Aorta (tissue), 5 donors: ENCODE measurements at regions not wholly inside any gene's neighbourhood (a gene's known extent, or its start where the extent isn't known, plus 50 kb on each side); places are given as distances from the start of the nearest gene placed in this dataset.

ENCODE experiments used
- ATAC-seq: fragments of 200-7000 bp; cut with Tn5 transposase; one replicate; pipeline ENCODE4 v1.9.1; 2022; ENCODE audit warnings: moderate library complexity; ENCODE audit not compliant: low FRiP score
- DNase-seq, 2 donors: peaks; one replicate each; pipeline ENCODE4 v3.0.0-alpha.2; 2020
- H3K27ac ChIP-seq, 2 donors: one replicate each; pipeline ENCODE4 v1.5.1; 2013; ENCODE audit warnings: low read length in 2 of 2, mild to moderate bottlenecking in 2 of 2, moderate library complexity in 2 of 2, control low read depth in 1 of 2, inconsistent platforms in 1 of 2, low read depth in 1 of 2
- H3K27me3 ChIP-seq, 2 donors: one replicate each; pipeline ENCODE4 v1.6.1; 2013; ENCODE audit warnings: control low read depth in 1 of 2, low read length in 1 of 2, mild to moderate bottlenecking in 1 of 2, moderate library complexity in 1 of 2; ENCODE audit not compliant: insufficient read depth in 2 of 2, control insufficient read depth in 1 of 2
- H3K36me3 ChIP-seq, 2 donors: one replicate each; pipeline ENCODE4 v1.6.1; 2013; ENCODE audit warnings: control low read depth in 1 of 2, low read length in 1 of 2, mild to moderate bottlenecking in 1 of 2; ENCODE audit not compliant: insufficient read depth in 2 of 2, control insufficient read depth in 1 of 2
- H3K4me1 ChIP-seq, 2 donors: one replicate each; pipeline ENCODE4 v1.6.1; 2013; ENCODE audit warnings: low read length in 2 of 2, control low read depth in 1 of 2, mild to moderate bottlenecking in 1 of 2, moderate library complexity in 1 of 2; ENCODE audit not compliant: insufficient read depth in 2 of 2, control insufficient read depth in 1 of 2
- H3K4me3 ChIP-seq, 2 donors: one replicate each; pipeline ENCODE4 v1.5.1; 2013; ENCODE audit warnings: low read length in 2 of 2, control low read depth in 1 of 2, mild to moderate bottlenecking in 1 of 2
- H3K9me3 ChIP-seq: one replicate; pipeline ENCODE4 v1.6.1; 2013; ENCODE audit warnings: mild to moderate bottlenecking, low read length; ENCODE audit not compliant: control insufficient read depth
- WGBS, 2 donors: extraction: QIAGEN DNeasy Blood & Tissue Kit; methylation state at CpG; one replicate each; pipeline ENCODE4 v1.1.7; 2013; 5-methylcytosine and 5-hydroxymethylcytosine counted together
- intact Hi-C, 2 donors: fragments of 100-400 bp; cut with DNase I; formaldehyde crosslinking; loops; one replicate each; pipeline versions ENCODE4 v1.14.2 to v1.15.0; 2022
- donor health status: healthy with polysubstance abuse.
- donor health status: Bipolar disorder and iron deficiency.
- donor health status: DM: no; HTN: no; CAD: no.
- donor health status: DM: no; HTN: no; CAD: no.
- donor health status: DM: yes; HTN: yes; CAD: no.

GRCh38 chr5:8676695-8677094 is 807.7 kb downstream of the MTRR start:
- no peaks in the 10 kb centered on the region for H3K4me1 ChIP-seq
- intact Hi-C loops, result no loop called here

GRCh38 chr5:8682381-8682780 is 813.4 kb downstream of the MTRR start:
- DNase-seq, result no peak
- 91 to 93% methylated on average over 3 of the region's 3 CpGs for WGBS, 2 donors
- H3K4me3 ChIP-seq, result no peak overlapping the region
- no peaks in the 10 kb centered on the region for H3K36me3 ChIP-seq
- no peak overlapping the region for H3K27ac ChIP-seq
- H3K9me3 ChIP-seq, result no peaks in the 10 kb centered on the region
- no peaks in the 10 kb centered on the region for H3K4me1 ChIP-seq
- no peak for ATAC-seq
- no peaks in the 10 kb centered on the region for H3K27me3 ChIP-seq
- intact Hi-C loops, result no loop called here

More at GRCh38 chr5:8676695-8677094, 807.7 kb downstream of the MTRR start:
- no peak overlapping the region for H3K4me3 ChIP-seq
- 55 to 70% methylated on average over 3 of the region's 3 CpGs for WGBS, 2 donors
- ATAC-seq (no peak), DNase-seq (no peak)
- no peaks in the 10 kb centered on the region for H3K9me3 ChIP-seq
- H3K27ac ChIP-seq, result no peak overlapping the region
- no peaks in the 10 kb centered on the region for H3K36me3 ChIP-seq
- no peaks in the 10 kb centered on the region for H3K27me3 ChIP-seq

GRCh38 chr5:8683496-8683895 is 814.5 kb downstream of the MTRR start:
- no peaks in the 10 kb centered on the region for H3K36me3 ChIP-seq
- H3K9me3 ChIP-seq, result no peaks in the 10 kb centered on the region
- ATAC-seq, result no peak
- H3K27ac ChIP-seq, result no peak overlapping the region
- intact Hi-C loops, result no loop called here
- WGBS, 2 donors, result 93 to 95% methylated on average over 2 of the region's 2 CpGs
- no peak for DNase-seq
- no peaks in the 10 kb centered on the region for H3K27me3 ChIP-seq
- no peak overlapping the region for H3K4me3 ChIP-seq
- no peaks in the 10 kb centered on the region for H3K4me1 ChIP-seq

- ATAC-seq, result no peak
- H3K4me1 ChIP-seq, result no peaks in the 10 kb centered on the region
- peak overlapping the region in 1 of 2 donors; percentile 66 for H3K27ac ChIP-seq
- 95 to 96% methylated on average over 2 of the region's 2 CpGs for WGBS, 2 donors
- no peaks in the 10 kb centered on the region for H3K36me3 ChIP-seq
- no peak for DNase-seq
- H3K27me3 ChIP-seq, result no peaks in the 10 kb centered on the region
- H3K4me3 ChIP-seq, result no peak overlapping the region
- intact Hi-C loops, result no loop called here
- H3K9me3 ChIP-seq, result no peaks in the 10 kb centered on the region
Observed at GRCh38 chr5:8685704-8686103, 816.8 kb downstream of the MTRR start.

- H3K27me3 ChIP-seq, result no peaks in the 10 kb centered on the region
- H3K36me3 ChIP-seq, result no peaks in the 10 kb centered on the region
- no peaks in the 10 kb centered on the region for H3K9me3 ChIP-seq
- no peaks in the 10 kb centered on the region for H3K4me1 ChIP-seq
- intact Hi-C loops, result no loop called here
- WGBS, 2 donors, result 13 to 21% methylated on average over 2 of the region's 2 CpGs
- H3K4me3 ChIP-seq, result peak overlapping the region in 1 of 2 donors; percentile 26
- H3K27ac ChIP-seq, result no peak overlapping the region
- DNase-seq, result no peak
- ATAC-seq, result peak; percentile 75
Observed at GRCh38 chr5:8686707-8687106, 817.8 kb downstream of the MTRR start.

- WGBS, 2 donors, result 93% methylated on average over 3 of the region's 3 CpGs
- Histone ChIP-seq H3K9me3 (no peaks in the 10 kb centered on the region), H3K27me3 (no peaks in the 10 kb centered on the region), H3K27ac (no peak overlapping the region), H3K4me3 (no peak overlapping the region), H3K4me1 (no peaks in the 10 kb centered on the region), H3K36me3 (no peaks in the 10 kb centered on the region)
- DNase-seq (no peak), ATAC-seq (no peak)
- intact Hi-C loops, result no loop called here
Observed at GRCh38 chr5:8689773-8690172, 820.8 kb downstream of the MTRR start.

- WGBS, 2 donors, result 90 to 91% methylated on average over 2 of the region's 2 CpGs
- Histone ChIP-seq H3K4me1 (no peaks in the 10 kb centered on the region), H3K9me3 (no peaks in the 10 kb centered on the region), H3K4me3 (no peak overlapping the region), H3K27me3 (no peaks in the 10 kb centered on the region), H3K36me3 (no peaks in the 10 kb centered on the region), H3K27ac (no peak overlapping the region)
- intact Hi-C loops, result no loop called here
- DNase-seq, result no peak
- no peak for ATAC-seq
Observed at GRCh38 chr5:8691221-8691620, 822.3 kb downstream of the MTRR start.

GRCh38 chr5:8693341-8693844 is 824.4 kb downstream of the MTRR start:
- Histone ChIP-seq H3K36me3 (no peaks in the 10 kb centered on the region), H3K27me3 (no peaks in the 10 kb centered on the region), H3K27ac (no peak overlapping the region), H3K4me1 (peaks cover 0 to 2% of the 10 kb centered on the region in 2 donors), H3K4me3 (no peak overlapping the region), H3K9me3 (no peaks in the 10 kb centered on the region)
- WGBS, 2 donors, result 93 to 96% methylated on average over 1 of the region's 1 CpG
- no peak for DNase-seq
- intact Hi-C loops, result no loop called here
- no peak for ATAC-seq

GRCh38 chr5:8694545-8694944 is 825.6 kb downstream of the MTRR start:
- no peak for DNase-seq

More at GRCh38 chr5:8694545-8694944, 825.6 kb downstream of the MTRR start:
- WGBS, 2 donors, result 81 to 85% methylated on average over 3 of the region's 3 CpGs
- Histone ChIP-seq H3K9me3 (no peaks in the 10 kb centered on the region), H3K27ac (no peak overlapping the region), H3K36me3 (no peaks in the 10 kb centered on the region), H3K4me1 (peaks cover 0 to 2% of the 10 kb centered on the region in 2 donors), H3K4me3 (no peak overlapping the region), H3K27me3 (no peaks in the 10 kb centered on the region)
- no peak for ATAC-seq
- intact Hi-C loops, result no loop called here
